ENCODE measurements at regions not wholly inside any gene's neighbourhood (a gene's known extent, or its start where the extent isn't known, plus 50 kb on each side); places are given as distances from the start of the nearest gene placed in this dataset.

- Histone ChIP-seq H3K36me3 (ENCODE audit: control insufficient read depth, insufficient read depth, low read length) (no peaks in the 10 kb centered on the region), H3K4me3 (ENCODE audit: low read depth, low read length) (no peak overlapping the region), H3K27me3 (ENCODE audit: control insufficient read depth, insufficient read depth, low read length) (no peaks in the 10 kb centered on the region)
- DNase-seq (ENCODE audit: low read depth) (no peak), FAIRE-seq (no peak)
- TF ChIP-seq CTCF (IDR thresholded peaks at IDR 0.05; ENCODE audit: insufficient read depth, low read length, severe bottlenecking) = no peak
These were observed 117.0 kb upstream of the C11orf87 start for GRCh38 chr11:109305009-109305408.

GRCh38 chr11:109306322-109306721 is 115.7 kb upstream of the C11orf87 start:
- TF ChIP-seq CTCF (IDR thresholded peaks at IDR 0.05; ENCODE audit: insufficient read depth, low read length, severe bottlenecking) = no peak
- peak; percentile 13 for DNase-seq (ENCODE audit: low read depth)

GRCh38 chr11:109307366-109307765 is 114.6 kb upstream of the C11orf87 start:
- DNase-seq (ENCODE audit: low read depth) (no peak), FAIRE-seq (no peak)
- no peaks in the 10 kb centered on the region for H3K27me3 ChIP-seq (ENCODE audit: control insufficient read depth, insufficient read depth, low read length)
- H3K36me3 ChIP-seq (ENCODE audit: control insufficient read depth, insufficient read depth, low read length) = no peaks in the 10 kb centered on the region
- no peak overlapping the region for H3K4me3 ChIP-seq (ENCODE audit: low read depth, low read length)
- no peak for TF ChIP-seq CTCF (IDR thresholded peaks at IDR 0.05; ENCODE audit: insufficient read depth, low read length, severe bottlenecking)

More at GRCh38 chr11:109306322-109306721, 115.7 kb upstream of the C11orf87 start:
- Histone ChIP-seq H3K4me3 (ENCODE audit: low read depth, low read length) (no peak overlapping the region), H3K27me3 (ENCODE audit: control insufficient read depth, insufficient read depth, low read length) (no peaks in the 10 kb centered on the region), H3K36me3 (ENCODE audit: control insufficient read depth, insufficient read depth, low read length) (no peaks in the 10 kb centered on the region)
- FAIRE-seq = no peak

GRCh38 chr11:109308551-109308950 is 113.4 kb upstream of the C11orf87 start:
- no peaks in the 10 kb centered on the region for H3K36me3 ChIP-seq (ENCODE audit: control insufficient read depth, insufficient read depth, low read length)
- peak; percentile 13 for FAIRE-seq
- no peak for DNase-seq (ENCODE audit: low read depth)
- H3K27me3 ChIP-seq (ENCODE audit: control insufficient read depth, insufficient read depth, low read length) = no peaks in the 10 kb centered on the region
- no peak for TF ChIP-seq CTCF (IDR thresholded peaks at IDR 0.05; ENCODE audit: insufficient read depth, low read length, severe bottlenecking)
- H3K4me3 ChIP-seq (ENCODE audit: low read depth, low read length) = no peak overlapping the region

- no peaks in the 10 kb centered on the region for H3K27me3 ChIP-seq (ENCODE audit: control insufficient read depth, insufficient read depth, low read length)
- no peak for DNase-seq (ENCODE audit: low read depth)
- no peak for TF ChIP-seq CTCF (IDR thresholded peaks at IDR 0.05; ENCODE audit: insufficient read depth, low read length, severe bottlenecking)
- no peak overlapping the region for H3K4me3 ChIP-seq (ENCODE audit: low read depth, low read length)
- no peaks in the 10 kb centered on the region for H3K36me3 ChIP-seq (ENCODE audit: control insufficient read depth, insufficient read depth, low read length)
- FAIRE-seq = no peak
These were observed 112.8 kb upstream of the C11orf87 start for GRCh38 chr11:109309153-109309552.

- TF ChIP-seq CTCF (IDR thresholded peaks at IDR 0.05; ENCODE audit: insufficient read depth, low read length, severe bottlenecking) = no peak
- Histone ChIP-seq H3K36me3 (ENCODE audit: control insufficient read depth, insufficient read depth, low read length) (no peaks in the 10 kb centered on the region), H3K27me3 (ENCODE audit: control insufficient read depth, insufficient read depth, low read length) (no peaks in the 10 kb centered on the region), H3K4me3 (ENCODE audit: low read depth, low read length) (no peak overlapping the region)
- FAIRE-seq = no peak
- peak; percentile 86 for DNase-seq (ENCODE audit: low read depth)
These were observed 104.3 kb upstream of the C11orf87 start for GRCh38 chr11:109317726-109318125.
